ENCODE measurements at regions not wholly inside any gene's neighbourhood (a gene's known extent, or its start where the extent isn't known, plus 50 kb on each side); places are given as distances from the start of the nearest gene placed in this dataset.
"Not testable (repeated sequence)": the region's sequence is repeated elsewhere in the genome, so short reads cannot be mapped to it uniquely, and the experiment has no call there.

DNA sequence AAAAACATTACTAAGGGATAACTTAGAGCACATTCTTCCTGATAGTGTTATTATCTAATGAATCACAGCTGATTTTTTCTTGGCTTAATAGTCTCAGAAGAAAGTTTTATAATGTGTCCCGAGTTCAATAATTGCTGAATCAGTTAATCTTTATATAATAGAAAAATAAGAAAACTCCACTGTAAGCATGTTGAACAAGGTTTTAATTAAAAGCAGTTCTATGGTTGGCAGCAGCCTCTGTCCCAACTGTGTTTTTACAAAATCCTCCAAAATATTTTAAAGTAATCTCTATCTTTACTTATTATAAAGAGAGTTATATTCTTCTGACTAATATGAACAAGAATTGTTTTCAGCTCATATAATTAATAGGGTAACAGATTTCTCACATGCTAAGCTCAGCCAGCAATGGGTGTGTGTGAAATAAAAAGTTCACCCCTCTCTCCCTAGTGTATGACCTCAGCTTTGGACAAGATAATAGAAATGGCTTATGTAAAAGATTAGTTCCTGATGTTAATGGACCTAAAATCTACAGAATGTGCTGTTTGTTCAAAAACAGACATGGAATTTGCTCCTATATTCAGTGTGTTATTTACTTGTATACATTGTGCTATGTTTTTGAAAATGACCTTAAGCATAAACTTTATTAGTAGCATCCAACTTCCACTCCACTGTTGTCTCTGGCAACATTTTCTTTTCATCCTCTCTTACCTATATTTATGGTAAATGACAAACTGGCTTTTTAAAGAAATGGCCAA, 67.1 kb upstream of the DCN start:
- Mint-ChIP-seq H3K27me3 (no peaks in the 10 kb centered on the region), H3K9me3 (ENCODE audit: insufficient read depth) (no peaks in the 10 kb centered on the region), H3K4me1 (no peaks in the 10 kb centered on the region), H3K27ac (no peak overlapping the region), H3K4me3 (no peak overlapping the region)
- Histone ChIP-seq H3K36me3 (replicated peaks in 1 of 2; ENCODE audit: control extremely low read depth in 1 of 2, control insufficient read depth in 1 of 2, extremely low read depth in 1 of 2, insufficient read depth in 2 of 2, low read length in 1 of 2) (no peaks in the 10 kb centered on the region), H3K9ac (ENCODE audit: low read length) (no peak overlapping the region), H4K20me1 (ENCODE audit: control insufficient read depth, insufficient read depth, low read length, poor library complexity, severe bottlenecking) (no peaks in the 10 kb centered on the region), H3K9me3 (ENCODE audit: control extremely low read depth in 1 of 3, control insufficient read depth in 2 of 3, insufficient read depth in 1 of 3, low read length in 2 of 3) (no peaks in the 10 kb centered on the region), H3K4me1 (ENCODE audit: control insufficient read depth in 2 of 2, insufficient read depth in 2 of 2, low read length in 2 of 2) (no peaks in the 10 kb centered on the region), H3K27me3 (replicated peaks in 1 of 4; ENCODE audit: control extremely low read depth in 1 of 4, control insufficient read depth in 3 of 4, insufficient read depth in 4 of 4, low read length in 3 of 4) (no peaks in the 10 kb centered on the region), H3K4me2 (replicated peaks; ENCODE audit: low read depth, low read length, poor library complexity, severe bottlenecking) (no peak overlapping the region), H3K4me3 (ENCODE audit: control extremely low read depth in 1 of 5, extremely low read depth in 1 of 5, insufficient read depth in 1 of 5, low read depth in 2 of 5, low read length in 4 of 5) (no peak overlapping the region), H3K27ac (ENCODE audit: low read length in 2 of 2) (no peak overlapping the region), H2AFZ (ENCODE audit: insufficient read depth, low read depth, low read length, poor library complexity, severe bottlenecking) (no peak overlapping the region), H3K79me2 (ENCODE audit: control insufficient read depth, insufficient read depth, low read length) (no peaks in the 10 kb centered on the region)
- ChIA-PET POLR2A (no interaction called here), CTCF (no interaction called here)
- DNase-seq (no peak), ATAC-seq (ENCODE audit: low read depth) (no peak)
- TF ChIP-seq, protein P1, sequence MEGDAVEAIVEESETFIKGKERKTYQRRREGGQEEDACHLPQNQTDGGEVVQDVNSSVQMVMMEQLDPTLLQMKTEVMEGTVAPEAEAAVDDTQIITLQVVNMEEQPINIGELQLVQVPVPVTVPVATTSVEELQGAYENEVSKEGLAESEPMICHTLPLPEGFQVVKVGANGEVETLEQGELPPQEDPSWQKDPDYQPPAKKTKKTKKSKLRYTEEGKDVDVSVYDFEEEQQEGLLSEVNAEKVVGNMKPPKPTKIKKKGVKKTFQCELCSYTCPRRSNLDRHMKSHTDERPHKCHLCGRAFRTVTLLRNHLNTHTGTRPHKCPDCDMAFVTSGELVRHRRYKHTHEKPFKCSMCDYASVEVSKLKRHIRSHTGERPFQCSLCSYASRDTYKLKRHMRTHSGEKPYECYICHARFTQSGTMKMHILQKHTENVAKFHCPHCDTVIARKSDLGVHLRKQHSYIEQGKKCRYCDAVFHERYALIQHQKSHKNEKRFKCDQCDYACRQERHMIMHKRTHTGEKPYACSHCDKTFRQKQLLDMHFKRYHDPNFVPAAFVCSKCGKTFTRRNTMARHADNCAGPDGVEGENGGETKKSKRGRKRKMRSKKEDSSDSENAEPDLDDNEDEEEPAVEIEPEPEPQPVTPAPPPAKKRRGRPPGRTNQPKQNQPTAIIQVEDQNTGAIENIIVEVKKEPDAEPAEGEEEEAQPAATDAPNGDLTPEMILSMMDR (IDR thresholded peaks at IDR 0.05) = no peak
- no peak for TF ChIP-seq EZH2 (IDR thresholded peaks at IDR 0.05; ENCODE audit: borderline replicate concordance, insufficient read depth, low read depth, low read length, poor library complexity, severe bottlenecking)
- intact Hi-C loops (cut with micrococcal nuclease) = no loop called here
- no CpG with 5 or more reads among the region's 1 CpG for WGBS (ENCODE audit: insufficient coverage)

DNA sequence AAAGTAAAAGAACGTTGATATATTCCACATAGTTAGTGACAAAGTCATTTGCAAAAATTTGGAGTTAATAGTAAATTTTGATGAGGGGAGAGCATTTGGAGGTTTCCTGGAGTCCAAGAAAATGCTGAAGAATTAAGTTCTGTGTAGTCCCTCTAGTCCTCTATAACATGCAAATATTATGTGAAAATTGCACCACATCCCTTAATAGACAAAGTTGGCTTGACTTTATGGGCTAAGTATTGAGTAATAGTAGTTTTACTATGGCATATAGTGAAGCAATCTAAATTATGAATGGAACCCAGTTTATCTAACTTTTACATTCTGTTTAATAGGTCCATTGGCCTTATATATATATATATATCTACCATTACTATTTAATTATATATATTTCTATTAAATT, 66.4 kb upstream of the DCN start:
- no peak for TF ChIP-seq EZH2 (IDR thresholded peaks at IDR 0.05; ENCODE audit: borderline replicate concordance, insufficient read depth, low read depth, low read length, poor library complexity, severe bottlenecking)
- TF ChIP-seq, protein P1 (IDR thresholded peaks at IDR 0.05) = no peak
- DNase-seq (no peak), ATAC-seq (ENCODE audit: low read depth) (no peak)
- Histone ChIP-seq H3K27me3 (replicated peaks in 1 of 4; ENCODE audit: control extremely low read depth in 1 of 4, control insufficient read depth in 3 of 4, insufficient read depth in 4 of 4, low read length in 3 of 4) (no peaks in the 10 kb centered on the region), H3K4me3 (ENCODE audit: control extremely low read depth in 1 of 5, extremely low read depth in 1 of 5, insufficient read depth in 1 of 5, low read depth in 2 of 5, low read length in 4 of 5) (no peak overlapping the region), H3K4me1 (ENCODE audit: control insufficient read depth in 2 of 2, insufficient read depth in 2 of 2, low read length in 2 of 2) (no peaks in the 10 kb centered on the region), H3K79me2 (ENCODE audit: control insufficient read depth, insufficient read depth, low read length) (no peaks in the 10 kb centered on the region), H2AFZ (ENCODE audit: insufficient read depth, low read depth, low read length, poor library complexity, severe bottlenecking) (no peak overlapping the region), H3K9me3 (ENCODE audit: control extremely low read depth in 1 of 3, control insufficient read depth in 2 of 3, insufficient read depth in 1 of 3, low read length in 2 of 3) (no peaks in the 10 kb centered on the region), H3K9ac (ENCODE audit: low read length) (no peak overlapping the region), H3K4me2 (replicated peaks; ENCODE audit: low read depth, low read length, poor library complexity, severe bottlenecking) (no peak overlapping the region), H3K27ac (ENCODE audit: low read length in 2 of 2) (no peak overlapping the region), H4K20me1 (ENCODE audit: control insufficient read depth, insufficient read depth, low read length, poor library complexity, severe bottlenecking) (no peaks in the 10 kb centered on the region), H3K36me3 (replicated peaks in 1 of 2; ENCODE audit: control extremely low read depth in 1 of 2, control insufficient read depth in 1 of 2, extremely low read depth in 1 of 2, insufficient read depth in 2 of 2, low read length in 1 of 2) (no peaks in the 10 kb centered on the region)
- POLR2A ChIA-PET = no interaction called here
- WGBS (ENCODE audit: insufficient coverage) = no CpG with 5 or more reads among the region's 1 CpG
- H3K27me3 Mint-ChIP-seq = no peaks in the 10 kb centered on the region
- H3K9me3 Mint-ChIP-seq (ENCODE audit: insufficient read depth) = no peaks in the 10 kb centered on the region
- CTCF ChIA-PET = no interaction called here
- no peaks in the 10 kb centered on the region for H3K4me1 Mint-ChIP-seq
- H3K27ac Mint-ChIP-seq = no peak overlapping the region
- intact Hi-C loops (cut with micrococcal nuclease) = no loop called here
- H3K4me3 Mint-ChIP-seq = no peak overlapping the region

DNA sequence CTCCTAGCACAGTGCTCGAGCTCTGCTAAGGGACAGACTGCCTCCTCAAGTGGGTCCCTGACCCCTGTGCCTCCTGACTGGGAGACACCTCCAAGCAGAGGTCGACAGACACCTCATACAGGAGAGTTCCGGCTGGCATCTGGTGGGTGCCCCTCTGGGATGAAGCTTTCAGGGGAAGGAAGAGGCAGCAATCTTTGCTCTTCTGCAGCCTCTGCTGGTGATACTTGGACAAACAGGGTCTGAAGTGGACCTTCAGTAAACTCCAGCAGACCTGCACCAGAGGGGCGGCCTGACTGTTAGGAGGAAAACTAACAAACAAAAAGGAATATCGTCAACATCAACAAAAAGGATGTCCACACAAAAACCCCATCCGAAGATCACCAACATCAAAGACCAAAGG, 60.6 kb upstream of the DCN start:
- ATAC-seq (ENCODE audit: low read depth); DNase-seq; H3K27ac Mint-ChIP-seq; H2AFZ ChIP-seq (ENCODE audit: insufficient read depth, low read depth, low read length, poor library complexity, severe bottlenecking); H3K9ac ChIP-seq (ENCODE audit: low read length); H4K20me1 ChIP-seq (ENCODE audit: control insufficient read depth, insufficient read depth, low read length, poor library complexity, severe bottlenecking); H3K9me3 ChIP-seq (ENCODE audit: control extremely low read depth in 1 of 3, control insufficient read depth in 2 of 3, insufficient read depth in 1 of 3, low read length in 2 of 3); intact Hi-C loops (cut with micrococcal nuclease); H3K4me3 Mint-ChIP-seq; H3K4me3 ChIP-seq (ENCODE audit: control extremely low read depth in 1 of 5, extremely low read depth in 1 of 5, insufficient read depth in 1 of 5, low read depth in 2 of 5, low read length in 4 of 5); H3K4me1 ChIP-seq (ENCODE audit: control insufficient read depth in 2 of 2, insufficient read depth in 2 of 2, low read length in 2 of 2); H3K79me2 ChIP-seq (ENCODE audit: control insufficient read depth, insufficient read depth, low read length); H3K27ac ChIP-seq (ENCODE audit: low read length in 2 of 2); H3K27me3 ChIP-seq (replicated peaks in 1 of 4; ENCODE audit: control extremely low read depth in 1 of 4, control insufficient read depth in 3 of 4, insufficient read depth in 4 of 4, low read length in 3 of 4); H3K27me3 Mint-ChIP-seq; POLR2A ChIA-PET; H3K9me3 Mint-ChIP-seq (ENCODE audit: insufficient read depth); H3K4me1 Mint-ChIP-seq; CTCF ChIA-PET; H3K4me2 ChIP-seq (replicated peaks; ENCODE audit: low read depth, low read length, poor library complexity, severe bottlenecking); H3K36me3 ChIP-seq (replicated peaks in 1 of 2; ENCODE audit: control extremely low read depth in 1 of 2, control insufficient read depth in 1 of 2, extremely low read depth in 1 of 2, insufficient read depth in 2 of 2, low read length in 1 of 2): not testable (repeated sequence)
- WGBS (ENCODE audit: insufficient coverage) = 78% methylated on average over 3 of the region's 6 CpGs
